ENCODE measurements at regions not wholly inside any gene's neighbourhood (a gene's known extent, or its start where the extent isn't known, plus 50 kb on each side); places are given as distances from the start of the nearest gene placed in this dataset.
A peak's percentile ranks its signal among the peaks of the same experiment; 100 is the strongest.

- no TSS peak for BruUV-seq (replicated peaks)
- H2AFZ ChIP-seq (ENCODE audit: low read length): no peak overlapping the region
Measured at GRCh38 chr16:51592001-51592501, 441.0 kb upstream of the SALL1 start.

GRCh38 chr16:51591480-51591879 lies 440.4 kb upstream of the SALL1 start:
- in situ Hi-C loops (cut with HindIII; ENCODE audit: extremely low pct_ligation_motif_present, low pct_unique_long_range_greater_than_20kb): no loop called here
- no peak for ATAC-seq
- POLR2A ChIA-PET: no interaction called here
- Histone ChIP-seq H3K4me2 (ENCODE audit: low read depth, low read length) (no peak overlapping the region), H4K20me1 (ENCODE audit: insufficient read depth, low read length) (no peaks in the 10 kb centered on the region), H3K79me2 (ENCODE audit: insufficient read depth, low read length) (no peaks in the 10 kb centered on the region), H3K4me1 (ENCODE audit: insufficient read depth, low read length) (peaks cover 9% of the 10 kb centered on the region; the same call in 1 of the 2 replicates), H3K36me3 (replicated peaks in 1 of 2; ENCODE audit: control insufficient read depth in 1 of 2, insufficient read depth in 2 of 2, low read length in 2 of 2) (no peaks in the 10 kb centered on the region), H3K9me3 (ENCODE audit: low read length) (no peaks in the 10 kb centered on the region), H3K27ac (ENCODE audit: extremely low read length, insufficient read depth, low read length) (no peak overlapping the region), H3K9ac (ENCODE audit: insufficient read depth, low read depth, low read length) (no peak overlapping the region), H3K4me3 (replicated peaks in 1 of 3; ENCODE audit: insufficient read depth in 1 of 3, low read depth in 2 of 3, low read length in 3 of 3) (no peak overlapping the region), H2AFZ (ENCODE audit: low read length) (no peak overlapping the region), H3K27me3 (ENCODE audit: control insufficient read depth in 1 of 2, insufficient read depth in 2 of 2, low read length in 2 of 2) (no peaks in the 10 kb centered on the region; a peak in 1 of 5 replicates)
- no peak for FAIRE-seq
- DNase-seq (ENCODE audit: low spot score): no peak
- intact Hi-C loops (cut with micrococcal nuclease; ENCODE audit: unreplicated experiment): no loop called here
- BruUV-seq (replicated peaks): no TSS peak
- TF ChIP-seq CENPX (CRISPR knock-in tag; IDR thresholded peaks at IDR 0.05): no peak
- TF ChIP-seq SATB2 (CRISPR knock-in tag; IDR thresholded peaks at IDR 0.05): no peak
- TF ChIP-seq ARID3A (IDR thresholded peaks at IDR 0.05; ENCODE audit: low read depth, low read length): no peak
- TF ChIP-seq HNRNPL (IDR thresholded peaks at IDR 0.05; ENCODE audit: low read depth, low read length): no peak
- TF ChIP-seq RBFOX2 (IDR thresholded peaks at IDR 0.05; ENCODE audit: low read depth, low read length): no peak
- CTCF ChIA-PET (ENCODE audit: low intra/inter-chr PET ratio, low total read pairs): no interaction called here
- 2% methylated on average over 2 of the region's 2 CpGs for WGBS (ENCODE audit: low lambda C conversion rate)

More at GRCh38 chr16:51592001-51592501, 441.0 kb upstream of the SALL1 start:
- H3K79me2 ChIP-seq (ENCODE audit: insufficient read depth, low read length): no peaks in the 10 kb centered on the region
- ChIA-PET CTCF (ENCODE audit: low intra/inter-chr PET ratio, low total read pairs) (no interaction called here), POLR2A (no interaction called here)
- no peak overlapping the region for H3K4me2 ChIP-seq (ENCODE audit: low read depth, low read length)
- H4K20me1 ChIP-seq (ENCODE audit: insufficient read depth, low read length): no peaks in the 10 kb centered on the region
- no peaks in the 10 kb centered on the region for H3K9me3 ChIP-seq (ENCODE audit: low read length)
- intact Hi-C loops (cut with micrococcal nuclease; ENCODE audit: unreplicated experiment): no loop called here
- no peak overlapping the region for H3K4me3 ChIP-seq (replicated peaks in 1 of 3; ENCODE audit: insufficient read depth in 1 of 3, low read depth in 2 of 3, low read length in 3 of 3)
- DNase-seq (ENCODE audit: low spot score): no peak
- no peak for FAIRE-seq
- no peaks in the 10 kb centered on the region for H3K36me3 ChIP-seq (replicated peaks in 1 of 2; ENCODE audit: control insufficient read depth in 1 of 2, insufficient read depth in 2 of 2, low read length in 2 of 2)
- TF ChIP-seq DBP (CRISPR knock-in tag; IDR thresholded peaks at IDR 0.05; ENCODE audit: not compliant biosample characterization) (no peak), ATF4 (CRISPR knock-in tag; IDR thresholded peaks at IDR 0.05) (0 out of 4 replicates have a peak, but pooled peaks of 1 of the 2 experiments have one; percentile 18), RXRB (CRISPR knock-in tag; IDR thresholded peaks at IDR 0.05; ENCODE audit: borderline replicate concordance) (no peak)
- 8% methylated on average over 9 of the region's 9 CpGs for WGBS (ENCODE audit: low lambda C conversion rate)
- in situ Hi-C loops (cut with HindIII; ENCODE audit: extremely low pct_ligation_motif_present, low pct_unique_long_range_greater_than_20kb): no loop called here
- peaks cover 9% of the 10 kb centered on the region; the same call in 1 of the 2 replicates for H3K4me1 ChIP-seq (ENCODE audit: insufficient read depth, low read length)
- ATAC-seq: no peak; the same call in 2 of the 3 replicates
- H3K27ac ChIP-seq (ENCODE audit: extremely low read length, insufficient read depth, low read length): no peak overlapping the region
- H3K27me3 ChIP-seq (ENCODE audit: control insufficient read depth in 1 of 2, insufficient read depth in 2 of 2, low read length in 2 of 2): no peaks in the 10 kb centered on the region; a peak in 1 of 5 replicates
- no peak overlapping the region for H3K9ac ChIP-seq (ENCODE audit: insufficient read depth, low read depth, low read length)
